GM19468 (cell line): ENCODE measurements at regions not wholly inside any gene's neighbourhood (a gene's known extent, or its start where the extent isn't known, plus 50 kb on each side); places are given as distances from the start of the nearest gene placed in this dataset.
A peak's percentile ranks its signal among the peaks of the same experiment; 100 is the strongest.
"Not testable (repeated sequence)": the region's sequence is repeated elsewhere in the genome, so short reads cannot be mapped to it uniquely, and the experiment has no call there.

Experiments
- ATAC-seq: cut with Tn5 transposase; IDR thresholded peaks from one replicate; pipeline ENCODE4 v1.9.1; 2021; ENCODE audit warnings: mild to moderate bottlenecking, moderate library complexity, moderate number of reproducible peaks; ENCODE audit not compliant: unreplicated experiment; ENCODE audit errors: extremely low read depth

DNA sequence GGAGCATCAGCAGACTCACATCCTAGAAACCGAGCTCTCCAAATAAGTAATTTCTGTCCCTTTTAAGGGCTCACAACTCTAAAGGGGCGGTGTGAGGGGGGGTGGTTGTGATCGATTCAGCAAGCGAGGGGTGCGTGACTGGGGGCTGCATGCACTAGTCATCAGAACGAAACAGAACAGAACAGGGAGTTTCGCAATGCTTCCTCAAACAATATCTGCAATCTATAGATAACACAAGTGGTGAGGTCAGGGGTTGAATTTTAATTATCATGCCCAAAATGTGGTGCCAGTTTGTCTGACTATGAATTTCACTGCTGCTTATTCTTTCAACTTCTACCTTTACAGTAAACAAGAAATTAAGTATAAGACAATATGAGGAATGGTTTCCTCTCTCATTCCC, 1003.0 kb upstream of the NCAM2 start:
- ATAC-seq = no peak

DNA sequence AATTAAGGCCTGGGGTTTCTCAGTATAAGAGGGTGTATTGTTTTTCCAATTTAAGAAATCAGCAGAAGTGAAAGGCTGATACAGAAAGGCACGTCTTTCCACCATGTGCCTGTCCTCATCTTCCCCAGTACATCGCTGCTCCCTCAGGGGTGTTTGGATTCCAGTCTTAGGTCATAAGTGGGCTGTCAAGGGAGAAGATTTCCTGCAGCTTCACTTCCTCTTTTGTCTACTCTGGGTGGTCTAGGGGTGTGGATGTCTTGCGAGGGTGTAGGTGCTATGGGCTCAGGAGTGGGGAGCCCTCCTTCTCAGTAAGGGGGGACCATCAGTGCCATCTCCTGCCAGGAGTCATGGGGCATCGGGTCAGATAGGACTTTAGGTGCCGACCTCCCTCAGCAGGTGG, 999.8 kb upstream of the NCAM2 start:
- no peak for ATAC-seq

DNA sequence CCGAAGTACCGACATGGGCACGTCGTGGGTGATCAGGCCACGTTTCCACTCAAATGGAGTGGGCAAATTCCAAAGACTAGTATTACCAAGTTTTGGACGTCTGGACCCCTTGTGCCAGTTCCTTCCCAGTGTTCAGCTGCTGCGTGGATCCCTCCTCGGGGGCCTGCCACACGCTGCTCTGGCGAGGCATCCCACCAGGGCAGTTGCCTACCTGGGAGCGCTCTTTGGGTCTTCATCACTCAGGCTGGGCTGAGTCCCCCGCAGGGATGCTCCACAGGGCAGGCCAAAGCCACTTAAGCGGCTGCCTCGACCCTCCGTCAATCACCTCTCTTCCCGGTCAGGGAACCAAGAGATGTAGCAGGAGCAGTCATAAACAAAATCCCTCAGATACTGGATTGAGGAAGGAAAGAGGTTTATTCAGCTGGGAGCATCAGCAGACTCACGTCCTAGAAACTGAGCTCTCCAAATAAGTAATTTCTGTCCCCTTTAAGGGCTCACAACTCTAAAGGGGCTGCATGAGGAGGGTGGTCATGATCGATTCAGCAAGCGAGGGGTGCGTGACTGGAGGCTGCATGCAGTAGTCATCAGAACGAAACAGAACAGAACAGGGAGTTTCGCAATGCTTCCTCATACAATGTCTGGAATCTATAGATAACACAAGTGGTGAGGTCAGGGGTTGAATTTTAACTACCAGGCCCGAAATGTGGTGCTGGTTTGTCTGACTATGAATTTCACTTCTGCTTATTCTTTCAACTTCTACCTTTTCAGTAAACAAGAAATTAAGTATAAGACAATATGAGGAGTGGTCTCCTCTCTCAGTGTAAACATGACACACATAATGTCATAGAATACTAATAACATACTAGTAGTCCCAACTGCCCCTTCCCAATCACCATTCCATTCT, 998.6 kb upstream of the NCAM2 start:
- ATAC-seq = peak; percentile 47

DNA sequence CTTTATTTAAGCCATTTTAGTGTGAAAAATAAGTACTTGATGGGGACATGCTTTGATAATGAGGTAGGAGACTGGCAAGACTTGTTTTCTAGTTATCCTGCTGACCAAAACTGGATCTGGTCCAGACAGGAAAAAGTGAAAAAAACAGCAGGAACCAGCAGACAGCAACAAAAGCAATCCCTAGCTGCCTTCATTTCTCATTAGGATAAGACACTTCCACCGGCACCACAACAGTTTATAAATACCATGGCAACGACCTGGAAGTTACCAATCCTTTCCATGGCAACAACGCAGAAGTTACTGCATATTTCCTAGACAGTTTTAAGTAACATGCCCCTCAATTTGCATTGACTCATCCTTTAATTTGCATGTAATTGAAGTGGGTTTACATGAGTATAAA, 993.8 kb upstream of the NCAM2 start:
- no peak for ATAC-seq

DNA sequence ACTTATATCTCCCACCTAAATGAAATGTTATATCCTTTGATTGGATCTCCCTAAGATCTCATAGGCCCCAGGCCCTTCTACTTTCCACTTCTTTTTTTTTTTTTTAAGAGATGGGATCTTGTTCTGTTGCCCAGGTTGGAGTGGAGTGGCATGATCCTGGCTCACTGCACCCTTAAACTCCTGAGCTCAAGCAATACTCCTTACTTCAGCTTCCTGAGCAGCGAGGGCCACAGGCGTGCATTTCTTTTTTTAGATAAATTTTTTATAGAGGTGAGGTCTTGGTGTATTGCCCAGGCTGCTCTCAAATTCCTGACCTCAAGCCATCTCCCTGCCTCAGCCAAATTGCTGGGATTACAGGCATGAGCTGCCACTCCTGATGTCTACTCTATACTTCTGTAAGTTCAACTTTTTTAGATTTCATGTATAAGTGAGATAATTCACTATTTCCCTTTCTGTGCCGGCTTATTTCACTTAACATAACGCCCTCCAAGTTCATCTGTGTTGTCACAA, 987.5 kb upstream of the NCAM2 start:
- ATAC-seq = no peak

DNA sequence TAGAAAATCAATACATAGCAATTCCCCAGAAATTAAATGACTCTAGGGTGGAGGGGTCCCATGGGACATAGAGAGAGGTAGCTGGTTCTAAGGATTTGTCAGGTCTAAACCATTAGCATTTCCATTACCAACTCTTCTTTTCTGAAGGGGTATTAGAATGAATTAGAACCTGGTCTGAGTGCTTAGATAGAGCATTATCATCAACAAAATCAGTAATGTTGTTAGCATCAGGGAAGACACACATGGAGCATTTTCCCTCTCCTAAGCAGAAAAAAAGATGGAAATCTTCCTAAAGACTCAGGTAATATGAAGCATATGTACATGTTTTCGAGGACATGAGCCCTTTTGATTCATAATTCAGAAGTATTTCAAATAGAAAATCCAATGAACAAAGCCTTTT, 984.4 kb upstream of the NCAM2 start:
- ATAC-seq = no peak

DNA sequence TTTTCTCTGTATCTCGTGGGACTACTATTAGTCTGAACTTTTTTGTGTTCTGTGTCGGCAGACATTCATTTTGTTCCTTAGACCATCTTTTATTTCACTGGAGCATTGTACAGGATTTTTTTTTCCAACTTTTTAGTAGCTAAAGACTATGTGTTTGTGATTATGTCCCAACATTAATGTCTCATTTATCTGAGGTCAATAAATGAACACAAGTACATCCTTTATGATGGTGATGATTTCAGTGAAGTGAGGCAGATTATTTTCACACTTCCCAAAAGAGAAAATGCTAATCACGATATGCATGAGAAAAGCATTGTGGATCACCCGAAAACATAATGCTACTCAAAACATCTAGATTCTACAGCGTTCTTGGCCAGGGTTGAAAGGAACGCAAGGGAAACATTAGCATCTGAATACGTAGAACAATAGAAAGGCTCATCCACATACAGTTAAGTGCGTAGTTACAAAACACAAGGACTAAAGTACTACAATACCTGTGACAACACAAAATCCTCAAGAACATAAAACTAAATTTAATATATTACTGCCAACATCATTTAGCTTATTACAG, 981.7 kb upstream of the NCAM2 start:
- ATAC-seq = no peak

DNA sequence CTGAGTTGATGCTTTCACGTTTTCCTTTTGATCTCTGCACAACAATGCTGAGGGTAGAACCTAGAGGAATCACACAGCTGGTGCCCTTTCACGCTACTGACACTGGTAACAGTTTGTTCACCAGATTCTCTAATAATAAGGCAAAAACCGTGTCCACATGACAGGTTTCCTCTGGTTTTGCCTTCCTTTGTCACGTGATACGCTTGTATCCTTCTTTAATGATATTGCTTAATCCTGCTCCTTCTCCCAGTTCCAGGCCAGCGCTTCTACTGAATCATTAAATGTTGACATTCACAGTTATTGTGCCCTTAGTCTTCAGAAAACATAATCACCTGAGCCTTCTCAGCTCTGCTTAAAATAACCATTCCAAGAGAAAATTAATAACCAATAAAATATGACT, 978.2 kb upstream of the NCAM2 start:
- no peak for ATAC-seq

DNA sequence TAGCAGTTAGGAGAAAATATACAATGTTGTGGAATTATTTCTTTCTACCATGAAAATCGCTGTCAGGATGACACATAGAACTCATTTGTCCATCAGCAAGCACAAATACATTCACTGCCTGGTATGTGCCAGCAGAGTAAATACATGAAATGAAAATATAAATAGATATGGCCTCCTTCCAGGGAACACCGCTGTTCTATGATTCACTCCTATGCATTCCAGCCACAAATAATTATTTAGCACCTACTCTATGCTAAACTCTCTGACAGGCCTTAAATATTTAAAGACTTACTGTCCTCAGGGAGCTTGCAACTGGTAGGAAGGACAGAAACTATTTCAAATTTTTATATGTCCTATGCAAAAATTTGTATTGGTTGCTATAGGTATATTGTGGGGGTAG, 975.0 kb upstream of the NCAM2 start:
- no peak for ATAC-seq

DNA sequence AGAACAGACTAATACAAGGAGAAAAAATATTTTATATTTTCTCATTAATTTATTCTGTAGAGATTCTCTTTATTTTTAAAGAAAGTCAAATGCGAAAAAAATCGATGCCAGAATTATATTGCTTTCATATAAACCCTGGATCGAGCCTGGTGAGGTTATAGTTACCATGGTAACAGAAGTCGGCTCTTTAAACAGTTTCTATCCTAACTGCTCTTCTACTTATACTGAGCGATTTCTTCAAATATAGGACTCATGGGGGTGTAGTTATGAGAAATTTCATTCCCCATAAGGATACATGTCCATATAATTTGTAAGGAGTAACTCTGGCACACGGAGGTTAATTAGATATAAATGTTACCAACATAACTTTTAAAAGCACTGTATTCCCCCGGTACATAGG, 973.5 kb upstream of the NCAM2 start:
- ATAC-seq = no peak

DNA sequence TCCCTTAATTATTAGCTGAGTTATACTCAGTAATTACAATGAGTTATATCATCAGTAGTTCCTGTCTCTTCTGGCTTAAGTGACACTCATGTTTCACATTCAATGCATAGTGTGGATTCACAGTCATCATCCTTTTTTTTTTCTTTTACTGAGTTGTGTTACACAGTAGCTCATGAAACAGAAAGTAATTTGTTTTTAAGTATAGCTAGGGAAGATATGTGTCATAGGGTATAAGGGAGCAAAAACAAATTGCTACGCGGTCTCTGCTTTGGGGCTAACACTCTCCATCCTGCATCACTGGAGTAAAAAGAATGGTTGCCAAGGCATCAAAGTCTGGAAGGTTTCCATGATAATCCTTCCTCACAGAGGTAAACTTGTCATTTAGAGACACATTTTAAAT, 971.7 kb upstream of the NCAM2 start:
- no peak for ATAC-seq

DNA sequence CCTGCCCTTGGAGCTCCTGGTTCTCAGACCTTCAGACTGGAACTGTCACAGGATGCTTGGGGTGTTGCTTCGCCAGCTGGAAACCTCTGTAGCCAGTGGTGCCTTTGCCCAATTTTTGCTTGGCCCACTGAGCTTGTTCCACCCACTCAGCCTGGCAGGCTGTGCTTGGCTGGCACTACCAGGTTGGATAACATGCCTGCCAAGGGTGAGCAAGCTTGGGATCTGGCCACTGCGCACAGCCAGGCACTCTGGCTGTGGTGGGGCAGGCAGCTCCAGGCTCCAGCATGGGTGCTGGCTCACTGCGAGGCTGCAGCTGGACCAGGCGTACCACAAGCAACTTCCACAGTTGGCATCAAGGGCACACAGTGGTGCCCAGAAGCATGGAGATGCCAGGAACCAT, 967.8 kb upstream of the NCAM2 start:
- ATAC-seq = no peak

DNA sequence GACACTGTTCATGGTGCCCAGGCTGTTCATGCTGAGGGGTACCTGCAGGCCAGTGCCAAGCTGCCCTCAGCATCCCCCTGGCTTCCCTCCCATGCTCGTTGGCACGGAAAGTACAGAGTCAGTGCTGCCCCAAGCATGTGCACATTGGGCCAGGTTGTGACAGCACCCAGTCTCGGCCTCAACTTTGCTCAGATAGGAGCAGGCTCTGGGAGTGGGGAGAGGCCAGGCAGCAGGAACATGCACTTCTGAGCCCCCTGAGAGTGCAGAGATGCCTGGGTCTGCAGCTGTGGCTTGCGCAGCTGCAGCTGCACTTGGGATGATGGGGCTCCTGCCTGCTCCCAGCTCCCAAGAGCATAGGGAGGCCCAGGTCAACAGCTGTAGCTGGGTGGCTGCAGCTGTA, 966.4 kb upstream of the NCAM2 start:
- ATAC-seq = no peak

DNA sequence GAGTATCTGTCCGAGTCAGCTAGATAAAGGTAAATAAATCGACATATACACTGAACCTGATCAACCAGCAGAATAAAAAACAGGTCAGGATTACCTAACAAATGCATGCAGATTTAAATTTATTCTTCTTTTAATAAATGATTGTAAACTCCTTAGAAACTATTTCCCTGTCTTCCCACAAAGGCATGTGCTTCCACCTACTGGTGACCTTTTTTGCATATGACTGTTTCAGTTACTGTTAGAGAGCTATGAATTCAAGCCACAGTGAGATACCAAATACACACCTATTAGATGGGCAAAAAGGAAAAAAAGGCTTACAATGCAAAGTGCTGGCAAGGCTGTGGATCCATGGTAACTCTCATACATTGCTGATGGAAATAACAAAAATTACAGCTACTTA, 957.4 kb upstream of the NCAM2 start:
- ATAC-seq = no peak

DNA sequence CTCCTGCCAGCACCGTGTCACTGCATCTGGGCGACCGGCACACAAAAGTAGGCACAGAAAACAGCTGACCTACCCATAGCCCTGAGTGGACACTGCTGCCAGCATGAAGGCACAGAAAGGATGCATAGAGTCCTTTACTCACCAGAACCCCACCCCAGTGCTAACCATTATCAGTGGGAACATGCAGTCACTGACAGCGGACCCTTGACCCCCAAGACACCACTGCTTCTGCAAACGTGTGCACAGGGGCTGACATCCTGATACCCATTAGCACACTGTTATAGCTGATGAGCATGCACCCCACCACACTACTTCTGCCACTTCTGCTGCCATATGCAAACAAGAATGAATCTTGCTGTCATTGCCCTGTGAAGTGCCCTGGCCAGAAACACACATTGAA, 953.0 kb upstream of the NCAM2 start:
- ATAC-seq = no peak

DNA sequence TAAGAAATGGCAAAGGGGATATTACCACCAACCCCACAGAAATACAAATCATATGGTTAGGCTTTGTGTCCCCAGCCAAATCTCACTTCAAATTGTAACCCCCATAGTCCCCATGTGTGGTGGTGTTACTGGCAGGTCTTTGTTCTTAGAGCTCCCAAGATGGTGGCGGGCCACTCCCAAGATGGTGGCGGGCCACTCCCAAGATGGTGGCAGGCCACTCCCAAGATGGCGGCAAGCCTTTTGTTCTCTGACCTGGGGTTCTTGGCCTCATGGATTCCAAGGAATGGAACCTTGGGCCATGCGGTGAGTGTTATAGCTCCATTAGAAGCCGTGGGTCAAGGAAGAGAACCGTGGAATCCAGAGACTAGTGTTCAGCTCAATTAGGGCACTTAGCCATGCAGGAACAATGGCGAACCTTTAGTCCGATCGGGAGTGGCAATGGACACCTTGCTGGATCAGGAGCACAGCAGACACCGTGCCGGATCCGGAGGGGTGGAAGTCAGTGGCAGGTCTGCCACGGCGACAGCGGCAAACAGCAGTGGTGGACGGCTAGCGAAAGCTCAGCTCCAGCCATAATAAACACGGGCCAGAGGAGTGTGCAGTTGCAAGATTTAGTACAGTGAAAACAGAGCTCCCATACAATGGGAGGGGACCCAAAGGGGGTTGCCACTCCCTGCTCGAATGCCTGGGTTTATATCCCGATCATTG, 949.9 kb upstream of the NCAM2 start:
- not testable (repeated sequence) for ATAC-seq

DNA sequence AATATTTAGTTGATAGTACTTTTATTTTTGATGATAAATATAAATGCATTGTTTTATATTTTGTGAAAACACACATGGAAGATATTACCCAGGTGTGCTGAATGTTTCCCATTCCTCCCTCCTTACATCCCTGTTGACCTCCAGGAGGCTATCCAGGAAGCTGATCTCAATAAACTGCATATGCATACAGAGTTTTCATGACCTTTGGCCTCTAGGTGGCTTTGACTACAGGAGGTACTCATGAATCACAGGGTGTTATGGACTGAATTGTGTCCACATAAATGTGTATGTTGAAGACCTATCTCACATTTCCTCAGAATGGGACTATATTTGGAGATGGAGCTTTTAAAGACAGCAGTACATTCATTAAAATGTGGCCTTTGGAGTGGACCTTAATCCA, 914.9 kb upstream of the NCAM2 start:
- no peak for ATAC-seq

DNA sequence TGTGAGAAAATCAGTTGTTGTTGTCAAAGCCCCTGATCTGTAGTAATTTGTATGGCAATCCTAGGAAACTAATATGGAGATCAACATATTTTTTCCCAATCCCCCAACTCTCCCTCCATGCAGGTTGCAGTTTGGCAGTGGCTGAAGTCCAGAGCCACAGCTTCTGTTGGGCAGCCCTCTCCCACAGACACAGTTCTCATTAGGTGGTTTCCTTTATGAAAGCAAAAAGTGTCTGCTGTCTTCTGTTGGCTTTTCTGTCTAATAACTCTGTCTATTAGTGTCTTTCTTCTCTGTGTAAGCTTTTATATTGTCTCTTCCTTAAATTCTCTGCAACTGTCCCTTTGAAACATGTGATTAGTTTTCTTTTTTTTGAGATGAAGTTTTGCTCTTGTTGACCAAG, 914.3 kb upstream of the NCAM2 start:
- ATAC-seq = no peak

DNA sequence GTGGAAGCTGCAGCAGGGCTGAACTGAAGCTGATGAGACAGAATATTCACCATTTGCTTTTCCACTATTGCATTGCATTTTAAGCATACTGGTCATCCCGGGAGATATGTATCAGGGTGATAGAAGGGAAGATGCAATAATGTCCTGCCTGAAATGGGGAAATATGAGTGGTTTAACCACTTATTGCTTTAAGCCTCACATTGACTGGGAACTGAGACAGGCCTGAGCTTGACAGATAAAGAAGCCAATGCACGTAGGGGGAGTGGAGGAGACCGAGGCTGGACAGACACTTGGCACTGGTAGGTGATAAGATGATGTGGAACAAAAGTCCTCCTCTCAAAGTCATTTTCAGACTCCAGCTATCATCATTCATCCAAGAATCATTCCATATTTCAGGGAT, 911.7 kb upstream of the NCAM2 start:
- no peak for ATAC-seq

DNA sequence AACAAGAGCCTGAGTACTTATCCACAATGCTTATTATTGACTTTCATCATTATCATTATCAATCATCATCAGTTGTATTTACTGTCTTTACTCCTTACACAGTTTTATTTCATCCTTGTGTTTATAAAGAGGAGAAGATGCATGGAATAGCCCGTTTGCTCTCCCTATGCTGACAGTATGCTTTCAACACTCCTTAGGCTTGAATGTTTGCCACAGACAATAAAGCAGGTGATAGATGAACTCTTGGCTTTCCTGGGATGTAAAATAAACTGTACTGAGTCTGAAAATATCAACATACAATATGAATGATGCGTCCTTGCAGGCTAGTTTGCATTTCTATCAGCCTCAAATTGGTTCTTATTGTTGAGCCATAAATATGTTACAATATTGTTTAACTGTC, 891.8 kb upstream of the NCAM2 start:
- no peak for ATAC-seq

DNA sequence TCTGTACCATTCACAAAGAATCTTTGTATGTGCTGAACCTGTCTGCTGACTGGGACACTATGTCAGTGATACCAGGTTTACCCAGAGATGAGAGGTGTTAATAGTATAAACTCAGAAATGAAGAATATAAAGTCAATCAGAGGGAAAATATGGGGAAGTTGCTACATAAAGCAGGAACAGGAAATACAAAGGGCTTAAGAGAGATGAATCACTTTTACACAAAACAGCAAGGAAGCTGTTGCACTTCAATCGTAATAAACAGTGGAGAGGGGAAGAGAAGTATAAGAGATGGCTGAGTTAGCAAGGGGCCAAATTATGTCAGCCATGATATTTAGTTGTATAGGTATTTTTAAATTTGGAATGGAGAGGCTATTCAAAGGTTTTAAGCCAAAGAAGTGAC, 890.2 kb upstream of the NCAM2 start:
- ATAC-seq = no peak
